PFSK-1 (cell line): ENCODE measurements at regions not wholly inside any gene's neighbourhood (a gene's known extent, or its start where the extent isn't known, plus 50 kb on each side); places are given as distances from the start of the nearest gene placed in this dataset.

Source experiments
- SIN3A ChIP-seq: IDR thresholded peaks from 2 replicates; pipeline ENCODE4 v1.6.1; 2012; ENCODE audit warnings: mild to moderate bottlenecking, low read length, moderate library complexity, borderline replicate concordance; ENCODE audit not compliant: insufficient read depth
- TAF1 ChIP-seq: IDR thresholded peaks from 2 replicates; pipeline ENCODE4 v1.6.1; 2012; ENCODE audit warnings: low read length, control low read depth, borderline replicate concordance; ENCODE audit not compliant: insufficient read depth

DNA sequence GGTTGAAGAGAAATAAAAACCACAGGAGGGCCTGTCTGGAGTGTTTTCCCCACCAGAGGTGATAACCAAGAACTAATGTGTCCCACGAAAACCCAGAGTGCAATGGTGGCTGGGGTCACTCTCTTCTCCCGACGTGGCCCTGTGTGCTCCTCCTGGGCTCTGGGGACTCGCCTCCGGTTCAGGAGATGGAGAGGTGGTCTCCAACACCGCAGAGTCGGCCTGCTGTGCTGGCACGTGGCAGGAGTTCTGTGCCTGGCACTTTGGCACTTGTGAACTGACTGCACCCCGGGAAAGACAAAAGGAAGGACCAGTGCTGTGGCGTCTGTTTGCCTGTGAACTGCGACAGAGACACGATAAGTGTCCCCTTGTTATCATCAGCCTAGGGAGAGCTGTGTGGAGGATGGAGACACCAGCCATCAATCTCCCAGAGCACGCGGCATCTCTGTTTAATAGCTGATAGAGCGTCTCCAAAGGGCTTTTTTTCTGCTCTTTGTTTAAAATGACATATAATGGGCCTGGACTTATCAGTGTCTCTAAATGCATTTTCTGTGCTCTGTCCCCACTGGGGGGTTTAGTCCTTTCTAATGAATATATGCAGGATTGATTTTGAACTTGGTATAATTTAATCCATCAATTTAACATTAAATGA lies 98.3 kb downstream of the MRPL36 start:
- no peak for TF ChIP-seq SIN3A
- TF ChIP-seq TAF1, result no peak
